Muscle of leg (tissue), 3 donors: ENCODE measurements at regions not wholly inside any gene's neighbourhood (a gene's known extent, or its start where the extent isn't known, plus 50 kb on each side); places are given as distances from the start of the nearest gene placed in this dataset.
"Not testable (repeated sequence)": the region's sequence is repeated elsewhere in the genome, so short reads cannot be mapped to it uniquely, and the experiment has no call there.

Source experiments
- DNase-seq: peaks from one replicate; pipeline ENCODE4 v3.0.0; 2013
- H3K27ac ChIP-seq: one replicate; pipeline ENCODE4 v1.5.1; 2013; ENCODE audit warnings: mild to moderate bottlenecking, low read length, control low read depth
- H3K27me3 ChIP-seq: one replicate; pipeline ENCODE4 v1.6.1; 2013; ENCODE audit warnings: low read length; ENCODE audit not compliant: control insufficient read depth, insufficient read depth
- H3K36me3 ChIP-seq: one replicate; pipeline ENCODE4 v1.6.1; 2013; ENCODE audit warnings: low read length; ENCODE audit not compliant: control insufficient read depth, insufficient read depth
- H3K4me1 ChIP-seq: one replicate; pipeline ENCODE4 v1.6.1; 2013; ENCODE audit warnings: low read length; ENCODE audit not compliant: control insufficient read depth, insufficient read depth
- H3K4me3 ChIP-seq: one replicate; pipeline ENCODE4 v1.5.1; 2013; ENCODE audit warnings: low read length, control low read depth
- H3K9me3 ChIP-seq: replicated peaks from 2 replicates; pipeline ENCODE4 v1.6.1; 2013; ENCODE audit warnings: low read depth, low read length; ENCODE audit not compliant: control insufficient read depth
- WGBS: methylation state at CpG from one replicate; pipeline ENCODE4 v1.1.5; 2013; ENCODE audit warnings: missing lambda C conversion rate; ENCODE audit not compliant: insufficient coverage; 5-methylcytosine and 5-hydroxymethylcytosine counted together

DNA sequence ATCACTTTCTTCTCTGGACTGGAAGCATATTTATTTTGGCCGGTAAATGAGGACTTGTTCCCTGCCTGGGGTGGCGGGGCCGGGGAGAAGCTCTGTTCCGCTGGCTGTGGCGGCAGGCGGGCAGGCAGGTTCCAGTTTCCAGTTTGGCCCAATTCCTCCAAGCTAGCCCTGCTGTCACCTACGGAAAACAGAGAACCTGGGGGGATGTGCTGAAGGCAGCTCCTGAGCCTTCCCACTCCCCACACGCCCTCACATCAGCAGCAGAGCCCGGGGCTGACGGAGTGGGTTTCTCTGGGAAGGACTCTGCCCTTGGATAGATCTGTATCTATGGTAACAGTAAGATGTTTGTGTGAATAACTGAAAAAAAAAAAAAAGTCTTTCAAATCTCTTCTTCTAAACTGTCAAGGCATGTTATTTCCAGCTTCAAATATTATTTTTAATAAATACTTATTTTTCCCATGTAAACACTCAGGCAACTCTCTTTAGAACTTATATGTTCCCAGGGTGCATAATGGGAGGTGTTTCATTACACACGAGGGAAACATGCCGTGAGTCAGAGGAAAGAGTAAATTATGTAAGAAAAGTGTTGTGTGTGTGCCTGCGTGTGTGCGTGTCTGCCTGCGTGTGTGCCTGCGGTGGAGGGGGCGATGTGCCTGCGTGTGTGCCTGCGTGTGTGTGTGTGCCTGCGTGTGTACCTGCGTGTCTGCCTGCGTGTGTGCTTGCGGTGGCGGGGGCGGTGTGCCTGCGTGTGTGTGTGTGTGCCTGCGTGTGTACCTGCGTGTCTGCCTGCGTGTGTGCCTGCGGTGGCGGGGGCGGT lies 116.1 kb upstream of the ZNF516 start:
- Histone ChIP-seq H3K36me3 (no peaks in the 10 kb centered on the region), H3K27me3 (no peaks in the 10 kb centered on the region), H3K4me3 (no peak overlapping the region), H3K4me1 (no peaks in the 10 kb centered on the region), H3K27ac (no peak overlapping the region), H3K9me3 (no peaks in the 10 kb centered on the region)
- peak; percentile 79 for DNase-seq
- WGBS = 71% methylated on average over 27 of the region's 32 CpGs

- Histone ChIP-seq H3K27ac (no peak overlapping the region), H3K9me3 (no peaks in the 10 kb centered on the region), H3K36me3 (no peaks in the 10 kb centered on the region), H3K4me3 (no peak overlapping the region), H3K4me1 (no peaks in the 10 kb centered on the region), H3K27me3 (no peaks in the 10 kb centered on the region)
- WGBS = 83% methylated on average over 1 of the region's 4 CpGs
- no peak for DNase-seq
Measured at GRCh38 chr18:76610012-76610411, 115.0 kb upstream of the ZNF516 start.

GRCh38 chr18:76605341-76605929 lies 110.4 kb upstream of the ZNF516 start:
- no peak for DNase-seq
- Histone ChIP-seq H3K9me3 (no peaks in the 10 kb centered on the region), H3K27ac (no peak overlapping the region), H3K4me1 (no peaks in the 10 kb centered on the region), H3K36me3 (no peaks in the 10 kb centered on the region), H3K27me3 (no peaks in the 10 kb centered on the region), H3K4me3 (no peak overlapping the region)
- 96% methylated on average over 3 of the region's 5 CpGs for WGBS

DNA sequence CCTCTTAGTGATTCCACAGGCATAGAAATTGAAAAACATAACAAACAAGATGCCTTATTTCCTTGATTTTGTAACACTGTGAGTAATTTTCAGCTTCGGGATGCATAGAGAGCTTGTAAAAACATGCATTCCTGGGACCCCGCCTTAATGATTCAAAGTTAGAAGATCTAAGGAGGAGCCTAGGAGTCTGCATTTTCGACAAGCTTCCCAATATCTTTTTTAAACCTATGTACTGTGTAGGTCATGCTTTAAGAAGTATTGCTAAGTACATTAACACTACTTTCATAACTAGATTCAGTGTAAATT lies 109.8 kb upstream of the ZNF516 start:
- Histone ChIP-seq H3K36me3 (no peaks in the 10 kb centered on the region), H3K9me3 (no peaks in the 10 kb centered on the region), H3K27ac (no peak overlapping the region), H3K4me3 (no peak overlapping the region), H3K27me3 (no peaks in the 10 kb centered on the region), H3K4me1 (no peaks in the 10 kb centered on the region)
- no peak for DNase-seq
- no CpG with 5 or more reads among the region's 3 CpGs for WGBS

- Histone ChIP-seq H3K27ac (no peak overlapping the region), H3K4me3 (no peak overlapping the region), H3K9me3 (no peaks in the 10 kb centered on the region), H3K36me3 (no peaks in the 10 kb centered on the region), H3K4me1 (no peaks in the 10 kb centered on the region), H3K27me3 (no peaks in the 10 kb centered on the region)
- WGBS = no CpG with 5 or more reads among the region's 14 CpGs
- DNase-seq = no peak
Measured at GRCh38 chr18:76604108-76604934, 109.3 kb upstream of the ZNF516 start.

DNA sequence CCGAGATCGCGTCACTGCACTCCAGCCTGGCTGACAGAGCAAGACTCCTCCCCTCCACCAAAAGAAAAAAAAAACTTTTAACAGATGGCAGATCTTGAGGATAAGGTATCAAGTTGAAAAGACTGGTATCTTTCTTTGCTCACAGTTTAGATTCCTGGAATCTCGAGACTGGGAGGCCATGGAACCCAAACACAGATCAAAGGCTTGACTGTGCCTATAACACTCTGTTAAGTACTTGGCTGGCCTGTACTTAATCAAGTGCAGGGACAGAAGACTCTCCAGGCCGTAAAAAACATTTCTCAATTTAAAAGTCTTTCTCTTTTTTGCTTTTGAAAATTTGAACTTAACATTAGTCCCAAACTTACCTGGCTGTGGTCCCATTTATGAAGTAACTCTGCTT lies 107.1 kb upstream of the ZNF516 start:
- Histone ChIP-seq H3K4me1 (no peaks in the 10 kb centered on the region), H3K27ac (no peak overlapping the region), H3K9me3 (no peaks in the 10 kb centered on the region), H3K27me3 (no peaks in the 10 kb centered on the region), H3K4me3 (no peak overlapping the region), H3K36me3 (no peaks in the 10 kb centered on the region)
- DNase-seq = no peak
- WGBS = 17% methylated on average over 1 of the region's 5 CpGs

DNA sequence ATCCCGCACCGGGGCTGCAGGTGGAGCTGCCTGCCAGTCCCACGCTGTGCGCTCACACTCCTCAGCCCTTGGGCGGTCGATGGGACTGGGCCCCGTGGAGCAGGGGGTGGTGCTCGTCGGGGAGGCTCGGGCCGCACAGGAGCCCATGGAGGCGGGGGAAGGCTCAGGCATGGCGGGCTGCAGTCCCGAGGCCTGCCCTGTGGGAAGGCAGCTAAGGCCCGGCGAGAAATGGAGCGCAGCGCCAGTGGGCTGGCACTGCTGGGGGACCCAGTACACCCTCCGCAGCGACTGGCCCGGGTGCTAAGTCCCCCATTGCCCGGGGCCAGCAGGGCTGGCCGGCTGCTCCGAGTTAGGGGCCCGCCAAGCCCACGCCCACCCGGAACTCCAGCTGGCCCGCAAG lies 105.0 kb upstream of the ZNF516 start:
- WGBS = 98% methylated on average over 15 of the region's 28 CpGs
- H3K36me3 ChIP-seq, H3K4me1 ChIP-seq, H3K9me3 ChIP-seq, H3K27ac ChIP-seq, DNase-seq, H3K4me3 ChIP-seq, H3K27me3 ChIP-seq: not testable (repeated sequence)

GRCh38 chr18:76594966-76595365 lies 99.9 kb upstream of the ZNF516 start:
- no peak overlapping the region for H3K27ac ChIP-seq
- no peak for DNase-seq
- WGBS = 100% methylated on average over 1 of the region's 3 CpGs
- no peaks in the 10 kb centered on the region for H3K36me3 ChIP-seq
- H3K4me1 ChIP-seq = peaks cover 3% of the 10 kb centered on the region
- H3K4me3 ChIP-seq = no peak overlapping the region
- H3K27me3 ChIP-seq = no peaks in the 10 kb centered on the region
- no peaks in the 10 kb centered on the region for H3K9me3 ChIP-seq

GRCh38 chr18:76593843-76594242 lies 98.8 kb upstream of the ZNF516 start:
- Histone ChIP-seq H3K4me1 (peaks cover 3% of the 10 kb centered on the region), H3K9me3 (no peaks in the 10 kb centered on the region), H3K36me3 (no peaks in the 10 kb centered on the region), H3K27me3 (no peaks in the 10 kb centered on the region), H3K4me3 (no peak overlapping the region), H3K27ac (no peak overlapping the region)
- no peak for DNase-seq
- WGBS = no CpG with 5 or more reads among the region's 2 CpGs

GRCh38 chr18:76592981-76593381 lies 97.9 kb upstream of the ZNF516 start:
- Histone ChIP-seq H3K36me3 (no peaks in the 10 kb centered on the region), H3K9me3 (no peaks in the 10 kb centered on the region), H3K27me3 (no peaks in the 10 kb centered on the region), H3K4me1 (peaks cover 5% of the 10 kb centered on the region), H3K27ac (no peak overlapping the region), H3K4me3 (no peak overlapping the region)
- no peak for DNase-seq
- 27% methylated on average over 6 of the region's 10 CpGs for WGBS
